B cell (primary cell): ENCODE measurements at regions not wholly inside any gene's neighbourhood (a gene's known extent, or its start where the extent isn't known, plus 50 kb on each side); places are given as distances from the start of the nearest gene placed in this dataset.

ENCODE experiments used
- CTCF ChIP-seq: fragments of 200-600 bp; IDR thresholded peaks from one replicate; pipeline ENCODE4 v1.8.0; 2022; ENCODE audit warnings: antibody characterized with exemption, mild to moderate bottlenecking
- EZH2 ChIP-seq: IDR thresholded peaks from 2 replicates; pipeline ENCODE4 v1.6.1; 2012; ENCODE audit warnings: borderline replicate concordance, low read depth, mild to moderate bottlenecking, moderate library complexity, low read length; ENCODE audit not compliant: insufficient read depth, poor library complexity, severe bottlenecking

- TF ChIP-seq CTCF (no peak), EZH2 (no peak)
Observed at GRCh38 chr5:18900644-18901043, 1087.4 kb downstream of the CDH18 start.
